ENCODE measurements at regions not wholly inside any gene's neighbourhood (a gene's known extent, or its start where the extent isn't known, plus 50 kb on each side); places are given as distances from the start of the nearest gene placed in this dataset.

DNA sequence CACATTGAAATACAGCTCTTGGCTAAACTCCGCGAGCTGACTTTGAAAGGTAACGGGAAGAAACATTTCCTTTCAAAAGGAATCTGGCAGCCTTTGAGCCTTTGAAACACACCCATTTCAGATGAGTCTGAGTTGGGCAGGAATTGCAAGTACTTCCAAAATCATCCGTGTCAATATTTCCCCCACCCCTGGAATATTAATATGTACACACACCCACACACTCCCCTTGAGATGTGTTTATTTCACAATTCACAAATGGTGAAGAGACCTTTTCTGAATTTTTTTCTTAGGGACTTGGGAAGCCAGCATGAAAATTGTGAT, 438.7 kb upstream of the NRP1 start:
- TF ChIP-seq, protein P1, sequence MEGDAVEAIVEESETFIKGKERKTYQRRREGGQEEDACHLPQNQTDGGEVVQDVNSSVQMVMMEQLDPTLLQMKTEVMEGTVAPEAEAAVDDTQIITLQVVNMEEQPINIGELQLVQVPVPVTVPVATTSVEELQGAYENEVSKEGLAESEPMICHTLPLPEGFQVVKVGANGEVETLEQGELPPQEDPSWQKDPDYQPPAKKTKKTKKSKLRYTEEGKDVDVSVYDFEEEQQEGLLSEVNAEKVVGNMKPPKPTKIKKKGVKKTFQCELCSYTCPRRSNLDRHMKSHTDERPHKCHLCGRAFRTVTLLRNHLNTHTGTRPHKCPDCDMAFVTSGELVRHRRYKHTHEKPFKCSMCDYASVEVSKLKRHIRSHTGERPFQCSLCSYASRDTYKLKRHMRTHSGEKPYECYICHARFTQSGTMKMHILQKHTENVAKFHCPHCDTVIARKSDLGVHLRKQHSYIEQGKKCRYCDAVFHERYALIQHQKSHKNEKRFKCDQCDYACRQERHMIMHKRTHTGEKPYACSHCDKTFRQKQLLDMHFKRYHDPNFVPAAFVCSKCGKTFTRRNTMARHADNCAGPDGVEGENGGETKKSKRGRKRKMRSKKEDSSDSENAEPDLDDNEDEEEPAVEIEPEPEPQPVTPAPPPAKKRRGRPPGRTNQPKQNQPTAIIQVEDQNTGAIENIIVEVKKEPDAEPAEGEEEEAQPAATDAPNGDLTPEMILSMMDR (IDR thresholded peaks at IDR 0.05): no peak
- TF ChIP-seq POLR2A (IDR thresholded peaks at IDR 0.05): no peak
